ENCODE measurements at regions not wholly inside any gene's neighbourhood (a gene's known extent, or its start where the extent isn't known, plus 50 kb on each side); places are given as distances from the start of the nearest gene placed in this dataset.
"Not testable (repeated sequence)": the region's sequence is repeated elsewhere in the genome, so short reads cannot be mapped to it uniquely, and the experiment has no call there.

GRCh38 chr7:55265328-55265727 is 99.8 kb upstream of the LANCL2 start:
- TF ChIP-seq, protein P1, sequence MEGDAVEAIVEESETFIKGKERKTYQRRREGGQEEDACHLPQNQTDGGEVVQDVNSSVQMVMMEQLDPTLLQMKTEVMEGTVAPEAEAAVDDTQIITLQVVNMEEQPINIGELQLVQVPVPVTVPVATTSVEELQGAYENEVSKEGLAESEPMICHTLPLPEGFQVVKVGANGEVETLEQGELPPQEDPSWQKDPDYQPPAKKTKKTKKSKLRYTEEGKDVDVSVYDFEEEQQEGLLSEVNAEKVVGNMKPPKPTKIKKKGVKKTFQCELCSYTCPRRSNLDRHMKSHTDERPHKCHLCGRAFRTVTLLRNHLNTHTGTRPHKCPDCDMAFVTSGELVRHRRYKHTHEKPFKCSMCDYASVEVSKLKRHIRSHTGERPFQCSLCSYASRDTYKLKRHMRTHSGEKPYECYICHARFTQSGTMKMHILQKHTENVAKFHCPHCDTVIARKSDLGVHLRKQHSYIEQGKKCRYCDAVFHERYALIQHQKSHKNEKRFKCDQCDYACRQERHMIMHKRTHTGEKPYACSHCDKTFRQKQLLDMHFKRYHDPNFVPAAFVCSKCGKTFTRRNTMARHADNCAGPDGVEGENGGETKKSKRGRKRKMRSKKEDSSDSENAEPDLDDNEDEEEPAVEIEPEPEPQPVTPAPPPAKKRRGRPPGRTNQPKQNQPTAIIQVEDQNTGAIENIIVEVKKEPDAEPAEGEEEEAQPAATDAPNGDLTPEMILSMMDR (conservative IDR thresholded peaks at IDR 0.05; ENCODE audit: low read length), result not testable (repeated sequence)
- not testable (repeated sequence) for TF ChIP-seq EZH2phosphoT487 (IDR thresholded peaks at IDR 0.05; ENCODE audit: borderline replicate concordance, low read depth, low read length)

All from OCI-LY7 (cell line).